Nucleus accumbens (tissue), 56 donors: ENCODE measurements at regions not wholly inside any gene's neighbourhood (a gene's known extent, or its start where the extent isn't known, plus 50 kb on each side); places are given as distances from the start of the nearest gene placed in this dataset.
A peak's percentile ranks its signal among the peaks of the same experiment; 100 is the strongest.
"Not testable (repeated sequence)": the region's sequence is repeated elsewhere in the genome, so short reads cannot be mapped to it uniquely, and the experiment has no call there.

Source experiments
- DNase-seq, 56 donors: peaks; one replicate each; lab custom pipeline; 2025; lab: John Stamatoyannopoulos, UW

DNA sequence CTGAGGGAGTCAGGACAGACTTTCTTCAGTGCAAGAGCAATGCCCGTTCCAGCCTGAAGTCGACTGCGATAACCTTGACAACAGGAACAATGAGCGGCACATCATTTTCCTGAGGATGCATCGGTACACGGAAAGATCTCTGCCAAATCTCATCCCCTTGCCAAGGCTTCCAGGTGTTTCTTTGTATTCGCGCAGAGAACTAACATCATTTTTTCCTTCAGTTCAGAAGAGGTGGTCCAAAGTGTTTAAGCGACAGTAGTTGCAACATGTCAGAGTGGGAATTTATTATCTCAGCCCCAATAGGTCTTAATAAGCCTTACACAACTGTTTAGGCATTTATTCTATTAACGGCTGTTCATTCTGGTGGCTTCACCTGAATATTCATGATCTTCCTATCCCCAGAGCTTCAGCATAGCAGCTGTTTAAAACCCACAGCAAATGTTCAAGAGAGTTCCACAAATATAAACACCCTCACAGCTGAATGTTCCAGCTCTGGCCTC is 129.7 kb upstream of the NFIA start:
- DNase-seq: no peak

GRCh38 chr1:60950224-60951063 is 131.9 kb upstream of the NFIA start:
- peak in 1 of 56 donors; percentile 6 for DNase-seq

DNA sequence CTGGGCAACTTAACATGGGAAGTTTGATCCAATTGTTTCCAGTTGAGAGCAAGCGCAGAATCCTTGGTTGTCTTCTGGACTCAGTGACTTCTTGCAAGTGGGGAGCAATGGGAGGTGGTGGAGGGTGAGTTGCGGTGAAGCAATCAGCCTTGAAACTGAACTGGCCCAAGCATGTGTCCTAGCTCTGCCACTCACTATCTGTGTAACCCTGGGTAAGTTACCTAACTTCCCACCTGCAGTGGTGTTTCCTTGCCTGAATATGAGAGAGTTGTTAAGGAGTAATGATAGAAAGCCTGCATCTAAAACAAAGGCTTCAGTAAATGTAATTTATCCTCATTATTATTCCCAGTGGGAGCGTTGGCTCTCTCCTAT is 132.5 kb upstream of the NFIA start:
- no peak for DNase-seq

DNA sequence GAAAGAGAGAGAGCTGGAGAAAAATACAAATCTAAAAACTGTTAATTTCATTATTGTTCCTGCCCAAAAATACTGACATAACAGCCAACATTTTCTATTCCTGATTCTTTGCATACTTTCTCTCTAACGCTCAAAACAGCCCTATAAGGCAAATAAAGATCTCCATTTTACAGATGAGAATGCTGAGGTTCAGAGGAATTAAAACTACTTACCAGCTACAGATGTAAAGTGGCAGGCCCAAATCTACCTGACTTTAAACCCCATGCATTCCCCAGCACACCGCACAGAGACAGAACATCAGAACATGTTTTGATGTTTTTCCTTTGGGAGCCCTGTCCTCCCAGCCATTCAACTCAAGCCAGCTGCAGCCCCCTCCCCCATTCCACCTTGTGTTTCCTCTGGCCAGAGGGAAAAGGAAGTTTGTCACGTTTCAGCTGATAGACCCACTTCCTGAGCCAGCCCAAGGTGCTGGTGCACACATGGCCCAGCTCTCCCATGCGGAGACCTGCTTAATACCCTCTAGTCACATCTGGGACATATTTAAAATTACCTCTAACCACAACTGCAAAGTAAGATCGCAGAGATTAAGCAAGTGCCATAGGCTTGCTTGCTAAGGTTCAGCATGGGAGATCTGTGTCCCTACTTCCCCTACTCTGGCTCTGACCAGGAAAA is 133.1 kb upstream of the NFIA start:
- DNase-seq: no peak

DNA sequence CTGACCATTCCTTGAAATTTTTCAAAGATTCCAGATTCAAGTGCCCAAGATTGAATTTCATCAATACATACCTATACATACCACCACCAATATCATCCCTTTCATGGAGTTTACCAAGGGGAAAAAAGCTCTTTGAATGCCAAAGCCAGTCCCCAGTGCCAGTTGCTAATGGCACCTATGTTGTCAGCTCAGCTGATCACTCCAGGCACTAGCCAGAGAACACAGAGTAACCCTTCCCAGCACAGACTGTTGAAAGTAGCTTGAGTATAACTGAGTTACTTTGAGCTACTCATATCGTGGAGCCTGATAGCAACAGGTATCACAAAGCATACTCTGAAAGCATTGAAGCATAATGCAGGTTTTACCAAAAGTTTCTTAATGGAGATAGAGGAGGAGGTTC is 133.9 kb upstream of the NFIA start:
- no peak for DNase-seq

DNA sequence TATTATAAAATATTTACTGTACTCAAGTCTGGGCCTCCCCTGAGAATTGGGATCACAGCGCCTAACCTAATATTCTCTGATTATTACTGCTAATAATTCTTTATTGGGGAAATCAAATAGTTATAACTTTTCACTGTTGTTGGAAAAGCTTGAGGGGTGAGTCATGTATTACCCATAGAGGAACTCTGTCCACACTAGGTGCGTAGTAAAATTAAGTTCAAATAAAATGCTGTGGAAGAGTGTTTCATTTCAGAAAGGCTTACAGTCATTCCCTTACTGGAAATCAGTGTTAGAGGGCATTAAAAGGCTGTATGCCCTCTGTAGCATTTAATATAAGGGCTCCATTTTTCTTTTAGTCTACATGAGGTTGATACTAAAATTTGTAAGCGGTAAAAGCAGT is 135.0 kb upstream of the NFIA start:
- no peak for DNase-seq

- DNase-seq: no peak
These were observed 139.3 kb upstream of the NFIA start for GRCh38 chr1:60942896-60943638.

- no peak for DNase-seq
These were observed 140.1 kb upstream of the NFIA start for GRCh38 chr1:60942291-60942690.

DNA sequence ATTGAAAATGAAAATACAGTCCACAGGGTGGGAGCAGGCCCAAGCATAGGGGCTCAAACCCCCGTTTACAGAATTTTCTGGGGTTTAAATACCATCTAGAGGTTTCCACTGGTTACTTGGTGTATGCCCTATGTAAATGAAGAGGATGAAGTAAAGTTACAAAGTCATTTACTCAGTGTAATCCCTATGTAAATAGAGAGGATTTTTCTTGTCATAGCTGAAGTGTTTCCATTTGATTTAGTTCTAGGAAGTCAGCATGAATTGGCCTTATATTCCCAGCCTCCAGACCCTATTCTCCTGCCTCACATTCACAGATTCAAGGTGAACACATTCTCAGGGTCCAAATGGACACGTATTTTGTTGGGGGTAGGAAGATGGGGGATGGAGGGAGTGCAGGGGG is 141.7 kb upstream of the NFIA start:
- DNase-seq: not testable (repeated sequence)

GRCh38 chr1:60937720-60938119 is 144.6 kb upstream of the NFIA start:
- DNase-seq: no peak

DNA sequence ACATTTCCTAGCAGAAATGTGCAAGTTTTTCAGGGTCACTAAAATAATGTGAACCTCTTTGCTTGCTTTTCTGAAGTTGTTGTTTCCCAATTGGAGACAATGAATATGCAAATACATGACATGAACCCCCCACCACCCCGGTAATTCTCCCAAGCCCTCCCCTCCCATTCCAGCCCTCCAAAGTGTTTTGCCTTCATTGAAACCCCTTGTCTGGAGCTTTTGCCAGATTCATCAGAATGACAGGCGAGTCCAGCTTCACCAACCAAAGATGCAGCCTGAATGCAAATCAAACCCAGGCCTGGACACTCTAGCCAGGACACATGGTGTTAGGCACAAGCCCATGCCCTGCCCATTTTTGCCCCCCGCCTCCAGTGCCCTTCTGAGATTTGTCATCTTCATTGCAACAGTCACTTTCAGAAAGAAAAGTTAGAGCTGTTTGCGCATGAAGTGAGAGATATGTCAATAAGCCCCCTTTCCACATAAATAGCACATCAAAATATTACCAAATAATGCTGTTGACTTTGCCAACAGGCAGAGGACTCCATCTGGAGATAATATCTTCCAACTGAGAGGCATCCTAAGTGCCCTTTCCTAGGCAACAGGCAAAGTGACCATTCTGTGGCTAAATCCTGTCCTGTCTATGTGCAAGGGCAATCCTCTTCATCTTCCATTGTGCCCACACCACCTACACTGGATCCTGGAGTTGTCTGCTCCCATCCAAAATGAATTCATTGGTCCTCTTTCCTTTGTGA is 145.6 kb upstream of the NFIA start:
- peak in 14 of 56 donors; percentile 5 to 46 (median 20) for DNase-seq

- DNase-seq: no peak
These were observed 146.2 kb upstream of the NFIA start for GRCh38 chr1:60936163-60936562.

GRCh38 chr1:60935599-60936110 is 146.7 kb upstream of the NFIA start:
- DNase-seq: no peak

- no peak for DNase-seq
These were observed 152.2 kb upstream of the NFIA start for GRCh38 chr1:60930130-60930529.

GRCh38 chr1:60924964-60925798 is 157.2 kb upstream of the NFIA start:
- no peak for DNase-seq

DNA sequence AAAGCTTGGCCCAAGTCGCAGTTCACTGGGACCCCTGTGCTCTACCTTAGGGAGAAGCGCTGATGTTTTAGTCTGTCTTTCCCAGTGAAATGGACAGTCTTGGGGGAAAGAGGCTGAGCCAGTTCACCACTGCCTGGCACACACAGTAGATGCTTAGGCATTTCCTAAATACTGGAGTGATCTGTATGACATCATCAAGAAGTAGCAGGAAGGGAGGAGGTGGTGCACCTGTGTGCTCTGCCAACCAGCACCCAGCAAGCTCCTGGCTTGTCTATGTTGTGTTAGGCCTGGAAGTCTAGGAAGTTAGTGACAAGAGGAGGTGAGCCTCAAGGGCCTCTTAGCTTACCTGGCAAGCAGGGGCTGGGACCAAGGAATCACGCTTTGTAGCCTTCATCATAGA is 158.2 kb upstream of the NFIA start:
- no peak for DNase-seq

DNA sequence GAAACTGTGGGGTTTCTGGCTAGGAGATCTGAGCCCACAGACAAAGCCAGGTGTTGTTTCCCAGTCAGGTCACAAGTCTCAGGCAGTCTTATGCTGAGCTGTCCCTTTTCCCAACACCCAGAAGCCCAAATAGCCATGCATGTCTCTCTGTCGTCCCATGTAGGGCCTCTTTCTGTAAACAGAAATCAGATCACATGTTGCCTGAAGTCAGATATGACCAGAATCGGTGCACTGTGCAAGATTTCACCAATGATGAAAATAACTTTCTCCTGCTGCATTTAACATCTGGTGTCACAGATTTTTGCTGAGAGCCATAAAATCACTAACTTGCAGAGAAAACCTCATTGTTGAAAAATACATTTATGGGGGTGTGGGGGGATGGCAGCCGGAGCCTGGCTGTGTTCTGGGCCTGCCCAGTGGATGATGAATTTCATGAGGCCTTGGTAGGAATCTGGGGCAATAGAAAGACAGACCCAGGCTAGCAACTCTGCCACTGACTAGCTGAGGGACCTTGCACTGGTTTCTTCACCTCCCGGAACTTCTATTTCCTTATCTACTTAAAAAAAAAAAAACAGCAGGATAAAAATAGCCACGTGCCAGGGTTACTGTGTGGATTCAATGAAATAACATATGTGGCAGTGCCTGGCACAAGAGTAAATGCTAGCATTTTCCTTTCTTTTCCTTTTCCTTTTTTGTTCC is 158.8 kb upstream of the NFIA start:
- no peak for DNase-seq

GRCh38 chr1:60922304-60922703 is 160.1 kb upstream of the NFIA start:
- DNase-seq: peak in 5 of 56 donors; percentile 3 to 18 (median 6)

- no peak for DNase-seq
These were observed 161.2 kb upstream of the NFIA start for GRCh38 chr1:60921175-60921574.
